ENCODE measurements at regions not wholly inside any gene's neighbourhood (a gene's known extent, or its start where the extent isn't known, plus 50 kb on each side); places are given as distances from the start of the nearest gene placed in this dataset.

GRCh38 chr3:157096328-157096727 lies 63.6 kb downstream of the CCNL1 start:
- Histone ChIP-seq H3K4me1 (ENCODE audit: control insufficient read depth, insufficient read depth, low read length) (peaks cover 30% of the 10 kb centered on the region), H3K36me3 (ENCODE audit: control insufficient read depth in 2 of 2, insufficient read depth in 2 of 2, low read length in 1 of 2) (no peaks in the 10 kb centered on the region), H3K27me3 (replicated peaks in 1 of 2; ENCODE audit: control insufficient read depth in 2 of 2, insufficient read depth in 2 of 2, low read length in 1 of 2) (no peaks in the 10 kb centered on the region), H2AFZ (ENCODE audit: control insufficient read depth, low read depth, low read length) (no peak overlapping the region), H3K4me2 (ENCODE audit: control insufficient read depth, insufficient read depth) (no peak overlapping the region), H4K20me1 (ENCODE audit: control insufficient read depth, insufficient read depth) (no peaks in the 10 kb centered on the region), H3K79me2 (ENCODE audit: control insufficient read depth, insufficient read depth, low read length) (no peaks in the 10 kb centered on the region), H3K9me3 (replicated peaks; ENCODE audit: control insufficient read depth, insufficient read depth, low read length) (no peaks in the 10 kb centered on the region), H3K9ac (ENCODE audit: control insufficient read depth, insufficient read depth, low read length) (no peak overlapping the region), H3K27ac (ENCODE audit: control insufficient read depth, insufficient read depth) (no peak overlapping the region), H3K4me3 (no peak overlapping the region)
- intact Hi-C loops (cut with micrococcal nuclease; ENCODE audit: unreplicated experiment), result no loop called here
- CTCF ChIA-PET, result interaction anchor here (50.9 kb wide), 1 partner anchor 30 kb away, joined by 939 read pairs; no protein-coding TSS in a partner anchor
- SMC1A ChIA-PET (ENCODE audit: uncharacterized antibody, unreplicated experiment), result interaction anchor here (1.1 to 15.3 kb wide), 2 partner anchors 6 to 32 kb away, joined by 3 to 234 read pairs; no protein-coding TSS in a partner anchor
- RAD21 ChIA-PET (ENCODE audit: unreplicated experiment), result interaction anchor here (10.8 to 12.0 kb wide), 2 partner anchors 9 to 31 kb away, joined by 119 to 153 read pairs; no protein-coding TSS in a partner anchor
- ATAC-seq (no peak), DNase-seq (ENCODE audit: low read depth, low spot score) (no peak), FAIRE-seq (no peak)
- in situ Hi-C loops (cut with MboI), result no loop called here
- TF ChIP-seq RB1 (IDR thresholded peaks at IDR 0.05; ENCODE audit: borderline replicate concordance) (no peak), POLR2A (IDR thresholded peaks at IDR 0.05; ENCODE audit: low read depth, low read length) (no peak), E2F8 (IDR thresholded peaks at IDR 0.05; ENCODE audit: low read depth, partially characterized antibody) (no peak), SMC3 (IDR thresholded peaks at IDR 0.05; ENCODE audit: borderline replicate concordance, low read length) (no peak)
- TF ChIP-seq, protein P1, sequence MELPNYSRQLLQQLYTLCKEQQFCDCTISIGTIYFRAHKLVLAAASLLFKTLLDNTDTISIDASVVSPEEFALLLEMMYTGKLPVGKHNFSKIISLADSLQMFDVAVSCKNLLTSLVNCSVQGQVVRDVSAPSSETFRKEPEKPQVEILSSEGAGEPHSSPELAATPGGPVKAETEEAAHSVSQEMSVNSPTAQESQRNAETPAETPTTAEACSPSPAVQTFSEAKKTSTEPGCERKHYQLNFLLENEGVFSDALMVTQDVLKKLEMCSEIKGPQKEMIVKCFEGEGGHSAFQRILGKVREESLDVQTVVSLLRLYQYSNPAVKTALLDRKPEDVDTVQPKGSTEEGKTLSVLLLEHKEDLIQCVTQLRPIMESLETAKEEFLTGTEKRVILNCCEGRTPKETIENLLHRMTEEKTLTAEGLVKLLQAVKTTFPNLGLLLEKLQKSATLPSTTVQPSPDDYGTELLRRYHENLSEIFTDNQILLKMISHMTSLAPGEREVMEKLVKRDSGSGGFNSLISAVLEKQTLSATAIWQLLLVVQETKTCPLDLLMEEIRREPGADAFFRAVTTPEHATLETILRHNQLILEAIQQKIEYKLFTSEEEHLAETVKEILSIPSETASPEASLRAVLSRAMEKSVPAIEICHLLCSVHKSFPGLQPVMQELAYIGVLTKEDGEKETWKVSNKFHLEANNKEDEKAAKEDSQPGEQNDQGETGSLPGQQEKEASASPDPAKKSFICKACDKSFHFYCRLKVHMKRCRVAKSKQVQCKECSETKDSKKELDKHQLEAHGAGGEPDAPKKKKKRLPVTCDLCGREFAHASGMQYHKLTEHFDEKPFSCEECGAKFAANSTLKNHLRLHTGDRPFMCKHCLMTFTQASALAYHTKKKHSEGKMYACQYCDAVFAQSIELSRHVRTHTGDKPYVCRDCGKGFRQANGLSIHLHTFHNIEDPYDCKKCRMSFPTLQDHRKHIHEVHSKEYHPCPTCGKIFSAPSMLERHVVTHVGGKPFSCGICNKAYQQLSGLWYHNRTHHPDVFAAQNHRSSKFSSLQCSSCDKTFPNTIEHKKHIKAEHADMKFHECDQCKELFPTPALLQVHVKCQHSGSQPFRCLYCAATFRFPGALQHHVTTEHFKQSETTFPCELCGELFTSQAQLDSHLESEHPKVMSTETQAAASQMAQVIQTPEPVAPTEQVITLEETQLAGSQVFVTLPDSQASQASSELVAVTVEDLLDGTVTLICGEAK (IDR thresholded peaks at IDR 0.05; ENCODE audit: borderline replicate concordance), result no peak
- TF ChIP-seq, protein P2, sequence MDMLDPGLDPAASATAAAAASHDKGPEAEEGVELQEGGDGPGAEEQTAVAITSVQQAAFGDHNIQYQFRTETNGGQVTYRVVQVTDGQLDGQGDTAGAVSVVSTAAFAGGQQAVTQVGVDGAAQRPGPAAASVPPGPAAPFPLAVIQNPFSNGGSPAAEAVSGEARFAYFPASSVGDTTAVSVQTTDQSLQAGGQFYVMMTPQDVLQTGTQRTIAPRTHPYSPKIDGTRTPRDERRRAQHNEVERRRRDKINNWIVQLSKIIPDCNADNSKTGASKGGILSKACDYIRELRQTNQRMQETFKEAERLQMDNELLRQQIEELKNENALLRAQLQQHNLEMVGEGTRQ (IDR thresholded peaks at IDR 0.05; ENCODE audit: borderline replicate concordance, low read depth, low read length), result no peak
- 80% methylated on average over 5 of the region's 5 CpGs for WGBS (ENCODE audit: insufficient coverage, insufficient replicate concordance, low lambda C conversion rate, missing lambda C conversion rate)
- BruUV-seq (replicated peaks), result no TSS peak
- POLR2A ChIA-PET, result no interaction called here
